ENCODE measurements at regions not wholly inside any gene's neighbourhood (a gene's known extent, or its start where the extent isn't known, plus 50 kb on each side); places are given as distances from the start of the nearest gene placed in this dataset.

- TF ChIP-seq ZBTB7A (IDR thresholded peaks at IDR 0.05; ENCODE audit: low read depth): no peak
- TF ChIP-seq REST (IDR thresholded peaks at IDR 0.05; ENCODE audit: low read depth): no peak
- TF ChIP-seq TEAD4 (IDR thresholded peaks at IDR 0.05): no peak
- TF ChIP-seq TAF1 (IDR thresholded peaks at IDR 0.05; ENCODE audit: low read depth): no peak
- no peak for TF ChIP-seq TCF12 (IDR thresholded peaks at IDR 0.05; ENCODE audit: low read depth)
These were observed 152.7 kb downstream of the NAA11 start for GRCh38 chr4:79173186-79173585.

- TF ChIP-seq, protein P1, sequence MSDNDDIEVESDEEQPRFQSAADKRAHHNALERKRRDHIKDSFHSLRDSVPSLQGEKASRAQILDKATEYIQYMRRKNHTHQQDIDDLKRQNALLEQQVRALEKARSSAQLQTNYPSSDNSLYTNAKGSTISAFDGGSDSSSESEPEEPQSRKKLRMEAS (IDR thresholded peaks at IDR 0.05): no peak
- TF ChIP-seq CREB1 (IDR thresholded peaks at IDR 0.05; ENCODE audit: low read depth) (no peak), REST (IDR thresholded peaks at IDR 0.05; ENCODE audit: low read depth) (no peak), EP300 (IDR thresholded peaks at IDR 0.05; ENCODE audit: borderline replicate concordance) (no peak)
These were observed 155.8 kb downstream of the NAA11 start for GRCh38 chr4:79170077-79170476.

DNA sequence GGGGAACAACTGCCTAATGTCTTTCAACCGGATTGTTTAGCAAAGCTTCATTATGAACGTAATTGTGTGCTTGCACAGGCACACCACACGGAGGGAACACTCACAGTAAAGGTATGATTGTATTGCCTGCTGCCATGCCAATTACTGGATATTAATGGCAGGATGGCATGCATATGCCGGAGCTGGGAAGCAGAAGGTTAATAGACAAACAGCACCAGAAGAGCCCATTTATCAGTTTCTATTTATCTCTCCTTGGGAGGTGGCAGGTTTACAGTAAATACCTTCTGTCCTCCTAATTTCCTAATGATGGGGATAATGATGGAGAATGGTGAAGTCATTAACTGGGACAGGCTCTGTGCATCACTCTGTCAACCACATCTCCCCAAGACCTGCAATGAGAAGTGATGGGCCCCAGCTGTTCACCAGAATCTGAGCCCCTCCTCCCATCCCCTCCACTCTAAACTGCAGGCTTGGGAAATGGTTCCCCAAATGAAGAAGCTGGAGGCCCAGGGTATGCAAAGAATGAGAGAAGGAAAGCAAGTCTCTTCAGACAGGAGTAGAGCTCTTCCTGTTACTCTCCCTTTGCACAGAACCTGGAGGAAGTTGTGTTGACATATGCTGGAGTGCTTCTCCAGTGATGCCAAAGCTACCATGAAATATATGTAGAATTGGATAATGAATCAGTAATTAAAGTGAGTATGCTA lies 160.8 kb downstream of the NAA11 start:
- TF ChIP-seq TAF1 (IDR thresholded peaks at IDR 0.05; ENCODE audit: low read depth): no peak
- TF ChIP-seq TCF12 (IDR thresholded peaks at IDR 0.05; ENCODE audit: low read depth): no peak
- TF ChIP-seq, protein P2, sequence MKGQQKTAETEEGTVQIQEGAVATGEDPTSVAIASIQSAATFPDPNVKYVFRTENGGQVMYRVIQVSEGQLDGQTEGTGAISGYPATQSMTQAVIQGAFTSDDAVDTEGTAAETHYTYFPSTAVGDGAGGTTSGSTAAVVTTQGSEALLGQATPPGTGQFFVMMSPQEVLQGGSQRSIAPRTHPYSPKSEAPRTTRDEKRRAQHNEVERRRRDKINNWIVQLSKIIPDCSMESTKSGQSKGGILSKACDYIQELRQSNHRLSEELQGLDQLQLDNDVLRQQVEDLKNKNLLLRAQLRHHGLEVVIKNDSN (IDR thresholded peaks at IDR 0.05): no peak
- TF ChIP-seq EP300 (IDR thresholded peaks at IDR 0.05; ENCODE audit: borderline replicate concordance): no peak
- no peak for TF ChIP-seq TEAD4 (IDR thresholded peaks at IDR 0.05)
- no peak for TF ChIP-seq ZBTB7A (IDR thresholded peaks at IDR 0.05; ENCODE audit: low read depth)
- TF ChIP-seq CEBPB (IDR thresholded peaks at IDR 0.05): no peak
- no peak for TF ChIP-seq EGR1 (IDR thresholded peaks at IDR 0.05)
- TF ChIP-seq NFIC (IDR thresholded peaks at IDR 0.05): no peak
- TF ChIP-seq FOXM1 (IDR thresholded peaks at IDR 0.05; ENCODE audit: borderline replicate concordance, low read depth): no peak
- TF ChIP-seq YY1 (IDR thresholded peaks at IDR 0.05; ENCODE audit: low read depth): no peak
- no peak for TF ChIP-seq REST (IDR thresholded peaks at IDR 0.05; ENCODE audit: low read depth)
- no peak for TF ChIP-seq RAD21 (IDR thresholded peaks at IDR 0.05; ENCODE audit: low read depth)
- TF ChIP-seq, protein P1 (IDR thresholded peaks at IDR 0.05): no peak
- no peak for TF ChIP-seq CREB1 (IDR thresholded peaks at IDR 0.05; ENCODE audit: low read depth)

GRCh38 chr4:79163981-79164490 lies 161.8 kb downstream of the NAA11 start:
- TF ChIP-seq REST (IDR thresholded peaks at IDR 0.05; ENCODE audit: low read depth): no peak
- TF ChIP-seq NFIC (IDR thresholded peaks at IDR 0.05): no peak
- no peak for TF ChIP-seq EP300 (IDR thresholded peaks at IDR 0.05; ENCODE audit: borderline replicate concordance)
- TF ChIP-seq RAD21 (IDR thresholded peaks at IDR 0.05; ENCODE audit: low read depth): no peak

Measured in Ishikawa (cell line).